Ascending aorta (tissue), 2 donors: ENCODE measurements at regions not wholly inside any gene's neighbourhood (a gene's known extent, or its start where the extent isn't known, plus 50 kb on each side); places are given as distances from the start of the nearest gene placed in this dataset.

Experiments
- DNase-seq, 2 donors: peaks; one replicate each; pipeline ENCODE4 v3.0.0-alpha.2; 2019; ENCODE audit warnings: low spot score in 2 of 2
- H3K27ac ChIP-seq, 2 donors: fragments of 200-600 bp; sonication (generic); one replicate each; pipeline ENCODE4 v1.5.1; 2016 to 2017; ENCODE audit warnings: mild to moderate bottlenecking in 1 of 2
- H3K27me3 ChIP-seq: fragments of 200-600 bp; sonication (generic); one replicate; pipeline ENCODE4 v1.5.1; 2017
- H3K36me3 ChIP-seq, 2 donors: fragments of 200-600 bp; sonication (generic); one replicate each; pipeline ENCODE4 v1.5.1; 2016
- H3K4me1 ChIP-seq, 2 donors: fragments of 200-600 bp; sonication (generic); one replicate each; pipeline ENCODE4 v1.5.1; 2016 to 2017; ENCODE audit warnings: mild to moderate bottlenecking in 1 of 2
- H3K4me3 ChIP-seq, 2 donors: fragments of 200-600 bp; sonication (generic); one replicate each; pipeline ENCODE4 v1.5.1; 2016 to 2017; ENCODE audit warnings: mild to moderate bottlenecking in 1 of 2
- H3K9me3 ChIP-seq, 2 donors: fragments of 200-600 bp; sonication (generic); one replicate each; pipeline ENCODE4 v1.5.1; 2016
- intact Hi-C: fragments of 100-400 bp; cut with DNase I; formaldehyde crosslinking; loops from one replicate; pipeline ENCODE4 v1.15.1; 2023
- TF ChIP-seq, protein P1 (sequence below), 3 experiments: fragments of 200-600 bp in 2 of 3; fragments of 450-650 bp in 1 of 3; sonication (generic) in 2 of 3; IDR thresholded peaks; one replicate each; pipeline ENCODE4 v1.5.1; 2016 to 2019; ENCODE audit warnings: antibody characterized with exemption in 3 of 3, mild to moderate bottlenecking in 1 of 3, moderate library complexity in 1 of 3

DNA sequence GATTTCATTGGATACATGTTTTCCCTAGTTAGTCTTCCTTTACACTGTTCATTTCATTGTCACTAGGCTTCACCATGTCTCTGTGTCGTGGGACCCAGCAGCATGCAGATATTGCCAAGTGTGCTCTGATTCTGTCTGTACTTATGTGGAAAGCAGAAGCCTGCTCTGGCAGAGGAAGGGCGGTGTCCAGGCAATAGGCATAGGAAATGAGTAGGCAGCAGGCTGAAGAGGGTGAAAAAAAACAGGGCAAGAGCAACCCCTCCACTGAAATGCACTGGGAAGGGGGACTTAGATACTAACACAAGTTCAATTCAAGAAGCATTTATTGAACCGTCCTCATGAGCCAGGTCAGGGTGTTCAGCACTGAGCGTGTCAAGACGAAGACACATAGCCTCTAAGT is 85.2 kb upstream of the VAV3 start:
- intact Hi-C loops: no loop called here
- peak; percentile 21 to 65 for DNase-seq
- Histone ChIP-seq H3K36me3 (no peaks in the 10 kb centered on the region), H3K27me3 (no peaks in the 10 kb centered on the region), H3K9me3 (no peaks in the 10 kb centered on the region), H3K27ac (no peak overlapping the region), H3K4me3 (no peak overlapping the region), H3K4me1 (no peaks in the 10 kb centered on the region)
- TF ChIP-seq, protein P1, sequence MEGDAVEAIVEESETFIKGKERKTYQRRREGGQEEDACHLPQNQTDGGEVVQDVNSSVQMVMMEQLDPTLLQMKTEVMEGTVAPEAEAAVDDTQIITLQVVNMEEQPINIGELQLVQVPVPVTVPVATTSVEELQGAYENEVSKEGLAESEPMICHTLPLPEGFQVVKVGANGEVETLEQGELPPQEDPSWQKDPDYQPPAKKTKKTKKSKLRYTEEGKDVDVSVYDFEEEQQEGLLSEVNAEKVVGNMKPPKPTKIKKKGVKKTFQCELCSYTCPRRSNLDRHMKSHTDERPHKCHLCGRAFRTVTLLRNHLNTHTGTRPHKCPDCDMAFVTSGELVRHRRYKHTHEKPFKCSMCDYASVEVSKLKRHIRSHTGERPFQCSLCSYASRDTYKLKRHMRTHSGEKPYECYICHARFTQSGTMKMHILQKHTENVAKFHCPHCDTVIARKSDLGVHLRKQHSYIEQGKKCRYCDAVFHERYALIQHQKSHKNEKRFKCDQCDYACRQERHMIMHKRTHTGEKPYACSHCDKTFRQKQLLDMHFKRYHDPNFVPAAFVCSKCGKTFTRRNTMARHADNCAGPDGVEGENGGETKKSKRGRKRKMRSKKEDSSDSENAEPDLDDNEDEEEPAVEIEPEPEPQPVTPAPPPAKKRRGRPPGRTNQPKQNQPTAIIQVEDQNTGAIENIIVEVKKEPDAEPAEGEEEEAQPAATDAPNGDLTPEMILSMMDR (IDR thresholded peaks at IDR 0.05): no peak

- Histone ChIP-seq H3K36me3 (no peaks in the 10 kb centered on the region), H3K4me1 (no peaks in the 10 kb centered on the region), H3K4me3 (no peak overlapping the region), H3K9me3 (no peaks in the 10 kb centered on the region), H3K27me3 (no peaks in the 10 kb centered on the region), H3K27ac (no peak overlapping the region)
- TF ChIP-seq, protein P1 (IDR thresholded peaks at IDR 0.05): peak in 1 of 3 experiments; percentile 12
- DNase-seq: no peak
- intact Hi-C loops: no loop called here
Observed at GRCh38 chr1:108049178-108049819, 84.3 kb upstream of the VAV3 start.

GRCh38 chr1:108048301-108049177 is 83.6 kb upstream of the VAV3 start:
- intact Hi-C loops: no loop called here

GRCh38 chr1:108047085-108047484 is 82.1 kb upstream of the VAV3 start:
- H3K4me1 ChIP-seq: no peaks in the 10 kb centered on the region
- no peak overlapping the region for H3K27ac ChIP-seq
- no peaks in the 10 kb centered on the region for H3K9me3 ChIP-seq
- no peak for DNase-seq
- H3K4me3 ChIP-seq: no peak overlapping the region
- TF ChIP-seq, protein P1 (IDR thresholded peaks at IDR 0.05): no peak
- no peaks in the 10 kb centered on the region for H3K27me3 ChIP-seq
- intact Hi-C loops: no loop called here
- H3K36me3 ChIP-seq: no peaks in the 10 kb centered on the region

More at GRCh38 chr1:108048301-108049177, 83.6 kb upstream of the VAV3 start:
- Histone ChIP-seq H3K36me3 (no peaks in the 10 kb centered on the region), H3K9me3 (no peaks in the 10 kb centered on the region), H3K4me1 (no peaks in the 10 kb centered on the region), H3K27ac (no peak overlapping the region), H3K27me3 (no peaks in the 10 kb centered on the region), H3K4me3 (no peak overlapping the region)
- TF ChIP-seq, protein P1 (IDR thresholded peaks at IDR 0.05): no peak
- no peak for DNase-seq

DNA sequence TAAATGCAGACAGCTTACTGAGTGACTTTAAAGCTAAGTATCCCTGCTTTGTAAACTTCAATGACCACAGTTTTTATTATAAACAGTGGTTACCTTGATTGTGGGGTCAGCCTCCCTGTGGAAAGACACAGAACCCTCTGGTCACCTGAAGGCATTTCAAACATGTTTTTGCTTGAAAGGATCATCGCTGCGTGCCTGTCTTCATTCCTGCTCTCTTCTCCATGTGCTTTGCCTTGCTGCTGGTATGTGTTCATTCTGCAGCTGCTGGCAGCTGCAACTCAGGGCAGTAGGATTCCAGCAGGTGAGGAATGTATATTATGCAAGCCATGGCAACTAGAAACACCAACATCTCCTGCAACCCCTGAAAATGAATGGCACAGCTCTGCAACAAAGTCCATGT is 81.0 kb upstream of the VAV3 start:
- H3K9me3 ChIP-seq: no peaks in the 10 kb centered on the region
- intact Hi-C loops: no loop called here
- TF ChIP-seq, protein P1 (IDR thresholded peaks at IDR 0.05): no peak
- no peaks in the 10 kb centered on the region for H3K36me3 ChIP-seq
- H3K27ac ChIP-seq: no peak overlapping the region
- peaks cover 0 to 5% of the 10 kb centered on the region in 2 donors for H3K4me1 ChIP-seq
- no peak for DNase-seq
- H3K4me3 ChIP-seq: no peak overlapping the region
- H3K27me3 ChIP-seq: no peaks in the 10 kb centered on the region
